RWPE2 (cell line): ENCODE measurements at regions not wholly inside any gene's neighbourhood (a gene's known extent, or its start where the extent isn't known, plus 50 kb on each side); places are given as distances from the start of the nearest gene placed in this dataset.

ENCODE experiments used
- ATAC-seq: fragments of 200-7000 bp; cut with Tn5 transposase; 3 replicates; pipeline ENCODE4 v1.9.1; 2021; ENCODE audit warnings: low read depth
- DNase-seq: peaks from one replicate; pipeline ENCODE4 v3.0.0-alpha.2; 2020; ENCODE audit warnings: low spot score
- H3K27ac ChIP-seq: fragments of 450-650 bp; 2 replicates; pipeline ENCODE4 v1.5.1; 2017; ENCODE audit warnings: mild to moderate bottlenecking; ENCODE audit not compliant: poor library complexity, severe bottlenecking
- H3K27me3 ChIP-seq: fragments of 250-450 bp; sonication (Bioruptor Pico); 2 replicates; pipeline ENCODE4 v1.5.1; 2021; ENCODE audit warnings: mild to moderate bottlenecking, moderate library complexity; ENCODE audit not compliant: insufficient read depth, poor library complexity, severe bottlenecking
- H3K36me3 ChIP-seq: fragments of 250-450 bp; sonication (Bioruptor Pico); 2 replicates; pipeline ENCODE4 v1.5.1; 2020; ENCODE audit warnings: low read depth, mild to moderate bottlenecking, moderate library complexity
- H3K4me1 ChIP-seq: fragments of 250-450 bp; sonication (Bioruptor Pico); 2 replicates; pipeline ENCODE4 v1.5.1; 2021; ENCODE audit warnings: mild to moderate bottlenecking, moderate library complexity; ENCODE audit not compliant: insufficient read depth, poor library complexity, severe bottlenecking
- H3K4me3 ChIP-seq: fragments of 250-450 bp; sonication (Bioruptor Pico); 2 replicates; pipeline ENCODE4 v1.5.1; 2021; ENCODE audit warnings: mild to moderate bottlenecking, moderate library complexity; ENCODE audit not compliant: severe bottlenecking
- H3K9me3 ChIP-seq: fragments of 250-450 bp; sonication (Bioruptor Pico); 2 replicates; pipeline ENCODE4 v1.5.1; 2021; ENCODE audit warnings: mild to moderate bottlenecking, moderate library complexity; ENCODE audit not compliant: severe bottlenecking
- CTCF ChIP-seq: fragments of 450-650 bp; IDR thresholded peaks from one replicate; pipeline ENCODE4 v1.5.1; 2017; ENCODE audit warnings: mild to moderate bottlenecking, moderate library complexity; ENCODE audit not compliant: poor library complexity, severe bottlenecking

DNA sequence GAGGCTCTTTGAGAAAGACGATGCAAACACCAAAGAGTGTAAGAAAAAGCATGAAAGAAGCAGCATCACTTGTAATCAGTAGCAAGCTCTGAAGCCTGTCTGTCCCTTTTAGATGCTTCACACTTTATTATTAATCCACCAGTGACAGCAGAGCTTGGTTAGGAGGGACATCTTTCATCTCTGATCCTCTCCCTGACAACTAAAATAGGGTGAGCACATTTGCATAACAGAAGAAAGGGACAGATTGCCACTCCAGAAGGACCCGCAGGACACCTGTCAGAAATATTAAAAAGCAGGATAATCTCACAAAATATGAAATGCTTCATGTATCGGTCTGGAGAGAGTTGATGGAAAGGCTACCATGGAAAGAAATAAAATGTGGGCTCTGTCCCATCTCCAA lies 71.4 kb upstream of the MAP1B start:
- no peaks in the 10 kb centered on the region for H3K36me3 ChIP-seq
- peaks cover 6% of the 10 kb centered on the region for H3K4me1 ChIP-seq
- DNase-seq (no peak), ATAC-seq (no peak)
- H3K4me3 ChIP-seq, result no peak overlapping the region
- H3K9me3 ChIP-seq, result no peaks in the 10 kb centered on the region
- no peak overlapping the region for H3K27ac ChIP-seq
- H3K27me3 ChIP-seq, result no peaks in the 10 kb centered on the region
- TF ChIP-seq CTCF, result no peak

GRCh38 chr5:72036951-72037350 lies 70.3 kb upstream of the MAP1B start:
- Histone ChIP-seq H3K27me3 (no peaks in the 10 kb centered on the region), H3K4me3 (no peak overlapping the region), H3K9me3 (no peaks in the 10 kb centered on the region), H3K4me1 (peaks cover 6% of the 10 kb centered on the region), H3K36me3 (no peaks in the 10 kb centered on the region), H3K27ac (no peak overlapping the region)
- peak; percentile 87 for ATAC-seq
- no peak for TF ChIP-seq CTCF
- no peak for DNase-seq

DNA sequence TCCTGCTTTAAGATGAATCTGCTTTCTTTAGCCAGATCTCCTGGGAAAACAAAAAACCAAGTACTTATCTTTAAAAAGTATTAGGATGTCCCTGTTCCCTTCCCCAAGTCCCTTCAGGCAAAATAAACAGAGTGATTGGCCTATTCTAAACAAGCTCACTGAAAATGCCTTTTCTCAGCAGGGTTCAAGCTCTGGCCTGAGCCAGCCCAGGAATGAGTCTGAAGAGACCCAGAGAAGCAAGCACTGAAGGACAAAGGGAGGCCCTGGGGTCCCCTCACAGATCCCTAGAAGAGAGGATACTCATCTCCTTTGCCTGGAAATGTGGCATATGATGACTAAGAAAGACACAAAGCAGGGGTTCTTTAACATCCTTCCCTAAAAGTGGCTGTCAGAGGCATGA lies 66.8 kb upstream of the MAP1B start:
- DNase-seq (no peak), ATAC-seq (no peak)
- H3K4me3 ChIP-seq, result no peak overlapping the region
- H3K27me3 ChIP-seq, result no peaks in the 10 kb centered on the region
- peaks cover 6% of the 10 kb centered on the region for H3K4me1 ChIP-seq
- no peak overlapping the region for H3K27ac ChIP-seq
- H3K9me3 ChIP-seq, result no peaks in the 10 kb centered on the region
- H3K36me3 ChIP-seq, result no peaks in the 10 kb centered on the region
- no peak for TF ChIP-seq CTCF

DNA sequence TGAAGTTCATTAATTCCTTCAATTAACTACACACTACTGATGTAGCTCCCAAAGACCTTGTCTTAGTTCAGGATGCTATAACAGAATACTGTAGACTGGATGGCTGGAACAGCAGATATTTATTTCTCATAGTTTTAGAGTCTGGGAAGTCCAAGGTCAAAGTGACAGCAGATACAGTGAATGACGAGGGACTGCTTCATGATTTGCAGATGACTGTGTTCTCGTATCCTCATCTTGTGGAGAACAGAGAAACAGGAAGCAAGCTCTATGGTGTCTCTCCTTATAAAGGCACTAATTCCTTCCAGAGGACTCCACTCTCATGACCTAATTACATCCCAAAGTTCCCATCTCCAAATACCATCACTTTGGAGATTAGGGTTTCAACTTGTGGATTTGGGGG lies 65.6 kb upstream of the MAP1B start:
- DNase-seq (no peak), ATAC-seq (no peak)
- Histone ChIP-seq H3K36me3 (no peaks in the 10 kb centered on the region), H3K4me3 (no peak overlapping the region), H3K4me1 (peaks cover 6% of the 10 kb centered on the region), H3K27ac (no peak overlapping the region), H3K27me3 (no peaks in the 10 kb centered on the region), H3K9me3 (no peaks in the 10 kb centered on the region)
- TF ChIP-seq CTCF, result no peak

GRCh38 chr5:72042097-72042496 lies 65.2 kb upstream of the MAP1B start:
- no peaks in the 10 kb centered on the region for H3K36me3 ChIP-seq
- TF ChIP-seq CTCF, result no peak
- no peak for ATAC-seq

More at GRCh38 chr5:72042097-72042496, 65.2 kb upstream of the MAP1B start:
- Histone ChIP-seq H3K27ac (no peak overlapping the region), H3K4me3 (no peak overlapping the region), H3K27me3 (no peaks in the 10 kb centered on the region), H3K4me1 (peaks cover 5% of the 10 kb centered on the region), H3K9me3 (no peaks in the 10 kb centered on the region)
- no peak for DNase-seq
